Endodermal cell (in vitro differentiated cells): ENCODE measurements at regions not wholly inside any gene's neighbourhood (a gene's known extent, or its start where the extent isn't known, plus 50 kb on each side); places are given as distances from the start of the nearest gene placed in this dataset.
A peak's percentile ranks its signal among the peaks of the same experiment; 100 is the strongest.

ENCODE experiments used
- DNase-seq: peaks from one replicate; pipeline ENCODE4 v3.0.0-alpha.2; 2017
- H3K27ac ChIP-seq: 2 replicates; pipeline ENCODE4 v1.5.1; 2013; ENCODE audit warnings: mild to moderate bottlenecking, low read depth, low read length, moderate library complexity
- H3K27me3 ChIP-seq: 2 replicates; pipeline ENCODE4 v1.6.1; 2013; ENCODE audit warnings: mild to moderate bottlenecking, low read length, moderate library complexity; ENCODE audit not compliant: insufficient read depth, control insufficient read depth, poor library complexity, severe bottlenecking
- H3K36me3 ChIP-seq: 2 replicates; pipeline ENCODE4 v1.7.0; 2013; ENCODE audit warnings: mild to moderate bottlenecking, low read length, moderate library complexity; ENCODE audit not compliant: control insufficient read depth, insufficient read depth
- H3K4me1 ChIP-seq: one replicate; pipeline ENCODE4 v1.7.0; 2013; ENCODE audit warnings: low read length; ENCODE audit not compliant: control insufficient read depth, insufficient read depth
- H3K4me3 ChIP-seq: 2 replicates; pipeline ENCODE4 v1.5.1; 2013; ENCODE audit warnings: mild to moderate bottlenecking, low read length, moderate library complexity
- H3K9ac ChIP-seq: 2 replicates; pipeline ENCODE4 v1.6.1; 2013; ENCODE audit warnings: mild to moderate bottlenecking, low read length, moderate library complexity; ENCODE audit not compliant: poor library complexity, severe bottlenecking; ENCODE audit errors: extremely low read depth
- H3K9me3 ChIP-seq: 2 replicates; pipeline ENCODE4 v1.6.1; 2013; ENCODE audit warnings: mild to moderate bottlenecking, low read length, moderate library complexity; ENCODE audit not compliant: control insufficient read depth
- H3K27ac Mint-ChIP-seq: 2 replicates; pipeline ENCODE4 v1.8.0; 2020; ENCODE audit warnings: mixed read lengths
- H3K27me3 Mint-ChIP-seq: 2 replicates; pipeline ENCODE4 v1.8.0; 2021; ENCODE audit warnings: mild to moderate bottlenecking, mixed read lengths; ENCODE audit not compliant: insufficient read depth
- H3K36me3 Mint-ChIP-seq: 2 replicates; pipeline ENCODE4 v1.8.0; 2020; ENCODE audit warnings: low read depth, mixed read lengths
- H3K4me1 Mint-ChIP-seq: 2 replicates; pipeline ENCODE4 v1.8.0; 2020; ENCODE audit warnings: mixed read lengths
- H3K4me3 Mint-ChIP-seq: 2 replicates; pipeline ENCODE4 v1.8.0; 2020; ENCODE audit warnings: mild to moderate bottlenecking, moderate library complexity, mixed read lengths
- H3K9me3 Mint-ChIP-seq: 2 replicates; pipeline ENCODE4 v1.8.0; 2020; ENCODE audit warnings: mild to moderate bottlenecking, mixed read lengths
- WGBS, 2 experiments: methylation state at CpG; one replicate each; pipeline versions ENCODE4 v1.1.5 to v1.1.7; 2013; ENCODE audit warnings: missing lambda C conversion rate in 2 of 2, mixed read lengths in 1 of 2; ENCODE audit not compliant: insufficient coverage in 1 of 2, insufficient read length in 1 of 2; 5-methylcytosine and 5-hydroxymethylcytosine counted together
- TF ChIP-seq, protein P1 (sequence below): fragments of 200-600 bp; sonication (generic); conservative IDR thresholded peaks from 2 replicates; pipeline ENCODE4 v1.5.0; 2021; ENCODE audit warnings: antibody characterized with exemption, mild to moderate bottlenecking

GRCh38 chr3:194998948-194999347 is 272.0 kb downstream of the XXYLT1 start:
- Histone ChIP-seq H3K9ac (no peak overlapping the region), H3K27me3 (no peaks in the 10 kb centered on the region), H3K9me3 (no peaks in the 10 kb centered on the region), H3K4me3 (no peak overlapping the region), H3K4me1 (no peaks in the 10 kb centered on the region), H3K36me3 (no peaks in the 10 kb centered on the region), H3K27ac (no peak overlapping the region)
- no peak overlapping the region for H3K4me3 Mint-ChIP-seq
- no peak overlapping the region for H3K27ac Mint-ChIP-seq
- 80 to 86% methylated on average over 1 to 5 of the region's 5 CpGs for WGBS, 2 experiments
- peak; percentile 3 for DNase-seq
- TF ChIP-seq, protein P1, sequence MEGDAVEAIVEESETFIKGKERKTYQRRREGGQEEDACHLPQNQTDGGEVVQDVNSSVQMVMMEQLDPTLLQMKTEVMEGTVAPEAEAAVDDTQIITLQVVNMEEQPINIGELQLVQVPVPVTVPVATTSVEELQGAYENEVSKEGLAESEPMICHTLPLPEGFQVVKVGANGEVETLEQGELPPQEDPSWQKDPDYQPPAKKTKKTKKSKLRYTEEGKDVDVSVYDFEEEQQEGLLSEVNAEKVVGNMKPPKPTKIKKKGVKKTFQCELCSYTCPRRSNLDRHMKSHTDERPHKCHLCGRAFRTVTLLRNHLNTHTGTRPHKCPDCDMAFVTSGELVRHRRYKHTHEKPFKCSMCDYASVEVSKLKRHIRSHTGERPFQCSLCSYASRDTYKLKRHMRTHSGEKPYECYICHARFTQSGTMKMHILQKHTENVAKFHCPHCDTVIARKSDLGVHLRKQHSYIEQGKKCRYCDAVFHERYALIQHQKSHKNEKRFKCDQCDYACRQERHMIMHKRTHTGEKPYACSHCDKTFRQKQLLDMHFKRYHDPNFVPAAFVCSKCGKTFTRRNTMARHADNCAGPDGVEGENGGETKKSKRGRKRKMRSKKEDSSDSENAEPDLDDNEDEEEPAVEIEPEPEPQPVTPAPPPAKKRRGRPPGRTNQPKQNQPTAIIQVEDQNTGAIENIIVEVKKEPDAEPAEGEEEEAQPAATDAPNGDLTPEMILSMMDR: no peak
- peaks cover 6% of the 10 kb centered on the region for H3K4me1 Mint-ChIP-seq
- no peaks in the 10 kb centered on the region for H3K36me3 Mint-ChIP-seq
- H3K9me3 Mint-ChIP-seq: no peaks in the 10 kb centered on the region
- H3K27me3 Mint-ChIP-seq: no peaks in the 10 kb centered on the region

DNA sequence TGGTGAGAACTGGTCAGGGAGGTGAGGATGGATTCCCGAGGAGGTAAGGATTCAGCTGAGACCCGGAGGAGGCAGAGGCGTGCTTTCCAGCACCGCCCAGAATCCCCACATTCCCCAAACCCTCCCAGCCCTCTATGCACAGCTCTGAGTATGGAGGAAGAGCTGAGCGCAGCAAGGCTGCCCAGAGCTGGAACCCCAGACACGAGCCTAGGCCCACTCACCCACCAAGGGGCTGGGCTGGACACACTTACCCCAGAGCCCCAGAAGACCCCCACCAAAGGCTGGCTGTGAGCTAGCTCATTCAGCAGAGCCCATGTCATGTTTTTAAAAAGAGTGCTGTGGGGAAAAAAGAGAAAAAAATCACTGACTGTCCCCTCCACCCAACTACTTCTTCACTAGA is 271.5 kb downstream of the XXYLT1 start:
- Histone ChIP-seq H3K9ac (no peak overlapping the region), H3K27ac (no peak overlapping the region), H3K36me3 (no peaks in the 10 kb centered on the region), H3K4me3 (no peak overlapping the region), H3K27me3 (no peaks in the 10 kb centered on the region), H3K4me1 (no peaks in the 10 kb centered on the region), H3K9me3 (no peaks in the 10 kb centered on the region)
- H3K9me3 Mint-ChIP-seq: no peaks in the 10 kb centered on the region
- no peak overlapping the region for H3K4me3 Mint-ChIP-seq
- H3K27me3 Mint-ChIP-seq: no peaks in the 10 kb centered on the region
- TF ChIP-seq, protein P1: no peak
- H3K27ac Mint-ChIP-seq: no peak overlapping the region
- 83% methylated on average over 5 of the region's 6 CpGs; no CpG with 5 or more reads in 1 of the 2 experiments for WGBS, 2 experiments
- H3K4me1 Mint-ChIP-seq: peaks cover 6% of the 10 kb centered on the region
- H3K36me3 Mint-ChIP-seq: no peaks in the 10 kb centered on the region
- DNase-seq: peak; percentile 35

GRCh38 chr3:195001261-195001660 is 269.7 kb downstream of the XXYLT1 start:
- H3K27ac ChIP-seq: no peak overlapping the region
- no peaks in the 10 kb centered on the region for H3K9me3 ChIP-seq
- no peak overlapping the region for H3K4me3 ChIP-seq
- TF ChIP-seq, protein P1: no peak
- WGBS, 2 experiments: 83 to 86% methylated on average over 6 of the region's 6 CpGs
- no peaks in the 10 kb centered on the region for H3K9me3 Mint-ChIP-seq
- H3K36me3 Mint-ChIP-seq: no peaks in the 10 kb centered on the region
- no peak overlapping the region for H3K4me3 Mint-ChIP-seq
- DNase-seq: peak; percentile 26
- no peaks in the 10 kb centered on the region for H3K36me3 ChIP-seq
- H3K4me1 ChIP-seq: no peaks in the 10 kb centered on the region
- H3K27me3 Mint-ChIP-seq: no peaks in the 10 kb centered on the region
- no peak overlapping the region for H3K9ac ChIP-seq
- no peaks in the 10 kb centered on the region for H3K27me3 ChIP-seq
- H3K4me1 Mint-ChIP-seq: peaks cover 6% of the 10 kb centered on the region
- no peak overlapping the region for H3K27ac Mint-ChIP-seq
